WERI-Rb-1 (cell line): ENCODE measurements at regions not wholly inside any gene's neighbourhood (a gene's known extent, or its start where the extent isn't known, plus 50 kb on each side); places are given as distances from the start of the nearest gene placed in this dataset.
"Not testable (repeated sequence)": the region's sequence is repeated elsewhere in the genome, so short reads cannot be mapped to it uniquely, and the experiment has no call there.

Experiments
- DNase-seq: peaks from one replicate; pipeline ENCODE4 v3.0.0-alpha.2; 2020
- H3K27ac ChIP-seq: fragments of 250-450 bp; sonication (Bioruptor Pico); 2 replicates; pipeline ENCODE4 v1.5.1; 2020; ENCODE audit warnings: mild to moderate bottlenecking, moderate library complexity
- H3K27me3 ChIP-seq: fragments of 250-450 bp; sonication (Bioruptor Pico); 2 replicates; pipeline ENCODE4 v1.5.1; 2021; ENCODE audit warnings: mild to moderate bottlenecking, low read depth, moderate library complexity; ENCODE audit not compliant: insufficient read depth, severe bottlenecking
- H3K36me3 ChIP-seq: fragments of 250-450 bp; sonication (Bioruptor Pico); 2 replicates; pipeline ENCODE4 v1.5.1; 2020; ENCODE audit warnings: mild to moderate bottlenecking, moderate library complexity
- H3K4me3 ChIP-seq: 2 replicates; pipeline ENCODE4 v1.5.1; 2011; ENCODE audit warnings: low read depth, mild to moderate bottlenecking, control low read depth, low read length
- H3K9me3 ChIP-seq: fragments of 250-450 bp; sonication (Bioruptor Pico); 2 replicates; pipeline ENCODE4 v1.5.1; 2021; ENCODE audit warnings: mild to moderate bottlenecking, moderate library complexity; ENCODE audit not compliant: severe bottlenecking
- TF ChIP-seq, protein P1 (sequence below): IDR thresholded peaks from 2 replicates; pipeline ENCODE4 v1.5.1; 2011; ENCODE audit warnings: low read depth, mild to moderate bottlenecking, control low read depth, inconsistent platforms, low read length

DNA sequence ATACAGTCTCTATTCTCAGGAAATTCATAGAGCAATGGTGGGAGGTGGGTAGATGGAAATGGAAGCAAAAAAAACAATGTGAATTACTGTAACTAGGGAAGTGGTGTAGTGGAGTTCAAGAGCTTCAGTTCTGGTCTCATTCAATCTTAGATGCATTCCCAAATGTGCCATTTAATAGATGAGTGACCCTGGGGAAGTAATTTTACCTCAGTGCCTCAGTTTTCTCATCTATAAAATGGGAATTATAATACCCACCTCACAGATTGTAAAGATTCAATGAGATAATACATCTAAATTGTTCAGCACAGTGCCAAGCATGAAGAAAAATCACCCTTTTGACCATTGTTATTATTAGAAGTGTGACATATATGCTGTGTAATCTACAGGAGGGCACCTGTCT, 173.1 kb downstream of the SLC38A4 start:
- Histone ChIP-seq H3K9me3 (no peaks in the 10 kb centered on the region), H3K27me3 (no peaks in the 10 kb centered on the region), H3K36me3 (no peaks in the 10 kb centered on the region), H3K4me3 (no peak overlapping the region), H3K27ac (no peak overlapping the region)
- DNase-seq, result no peak
- TF ChIP-seq, protein P1, sequence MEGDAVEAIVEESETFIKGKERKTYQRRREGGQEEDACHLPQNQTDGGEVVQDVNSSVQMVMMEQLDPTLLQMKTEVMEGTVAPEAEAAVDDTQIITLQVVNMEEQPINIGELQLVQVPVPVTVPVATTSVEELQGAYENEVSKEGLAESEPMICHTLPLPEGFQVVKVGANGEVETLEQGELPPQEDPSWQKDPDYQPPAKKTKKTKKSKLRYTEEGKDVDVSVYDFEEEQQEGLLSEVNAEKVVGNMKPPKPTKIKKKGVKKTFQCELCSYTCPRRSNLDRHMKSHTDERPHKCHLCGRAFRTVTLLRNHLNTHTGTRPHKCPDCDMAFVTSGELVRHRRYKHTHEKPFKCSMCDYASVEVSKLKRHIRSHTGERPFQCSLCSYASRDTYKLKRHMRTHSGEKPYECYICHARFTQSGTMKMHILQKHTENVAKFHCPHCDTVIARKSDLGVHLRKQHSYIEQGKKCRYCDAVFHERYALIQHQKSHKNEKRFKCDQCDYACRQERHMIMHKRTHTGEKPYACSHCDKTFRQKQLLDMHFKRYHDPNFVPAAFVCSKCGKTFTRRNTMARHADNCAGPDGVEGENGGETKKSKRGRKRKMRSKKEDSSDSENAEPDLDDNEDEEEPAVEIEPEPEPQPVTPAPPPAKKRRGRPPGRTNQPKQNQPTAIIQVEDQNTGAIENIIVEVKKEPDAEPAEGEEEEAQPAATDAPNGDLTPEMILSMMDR, result no peak

DNA sequence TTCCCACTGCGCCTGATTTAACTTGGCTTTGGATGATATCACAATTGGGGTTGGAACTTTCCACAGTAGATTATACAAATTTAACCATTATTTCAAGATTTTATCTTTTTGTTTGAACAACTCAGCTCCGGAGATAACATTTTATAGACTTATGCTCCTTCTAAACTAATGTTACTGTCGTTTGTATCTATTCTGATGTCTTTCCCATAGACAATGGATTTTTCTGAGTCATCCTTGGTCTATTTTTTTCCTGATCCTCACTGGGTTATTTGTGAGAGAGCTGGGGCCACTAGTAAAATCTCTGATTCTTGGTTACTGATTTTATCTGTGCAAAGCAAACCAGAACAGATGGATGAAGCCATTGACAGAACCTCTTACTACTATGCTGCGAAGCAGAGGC, 175.1 kb downstream of the SLC38A4 start:
- Histone ChIP-seq H3K4me3 (no peak overlapping the region), H3K9me3 (no peaks in the 10 kb centered on the region), H3K27me3 (no peaks in the 10 kb centered on the region), H3K27ac (no peak overlapping the region), H3K36me3 (no peaks in the 10 kb centered on the region)
- no peak for DNase-seq
- TF ChIP-seq, protein P1, result no peak

DNA sequence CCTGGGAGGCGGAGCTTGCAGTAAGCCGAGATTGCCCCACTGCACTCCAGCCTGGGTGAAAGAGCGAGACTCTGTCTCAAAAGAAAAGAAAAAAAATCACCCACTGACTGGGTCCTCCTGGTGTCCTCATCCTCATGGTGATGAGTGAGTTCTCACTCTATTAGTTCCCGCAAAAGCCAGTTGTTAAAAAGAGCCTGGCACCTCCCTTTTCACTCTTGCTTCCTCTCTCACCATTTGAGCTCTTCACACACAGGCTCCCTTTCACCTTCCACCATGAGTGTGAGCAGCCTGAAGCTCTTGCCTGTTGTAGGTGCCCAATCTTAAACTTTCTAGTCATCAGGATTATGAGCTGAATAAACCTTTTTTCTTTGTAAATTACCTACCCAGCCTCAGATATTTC, 176.4 kb downstream of the SLC38A4 start:
- Histone ChIP-seq H3K27ac (no peak overlapping the region), H3K36me3 (no peaks in the 10 kb centered on the region), H3K27me3 (no peaks in the 10 kb centered on the region), H3K4me3 (no peak overlapping the region), H3K9me3 (no peaks in the 10 kb centered on the region)
- no peak for DNase-seq
- TF ChIP-seq, protein P1, result no peak

DNA sequence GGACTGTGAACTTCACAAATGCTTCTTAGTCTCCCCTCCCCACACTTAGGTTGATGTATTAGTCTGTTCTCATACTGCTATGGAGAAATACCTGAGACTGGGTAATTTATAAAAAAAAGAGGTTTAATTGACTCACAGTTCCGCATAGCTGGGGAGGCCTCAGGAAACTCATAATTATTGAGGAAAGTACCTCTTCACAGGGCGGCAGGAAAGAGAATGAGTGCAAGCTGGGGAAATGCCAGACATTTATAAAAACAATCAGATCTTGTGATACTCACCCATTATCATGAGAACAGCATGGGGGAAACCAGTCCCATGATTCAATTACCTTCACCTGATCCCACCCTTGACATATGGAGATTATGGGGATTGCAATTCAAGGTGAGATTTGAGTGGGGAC, 178.8 kb downstream of the SLC38A4 start:
- Histone ChIP-seq H3K27me3 (no peaks in the 10 kb centered on the region), H3K9me3 (no peaks in the 10 kb centered on the region)
- DNase-seq, result no peak

DNA sequence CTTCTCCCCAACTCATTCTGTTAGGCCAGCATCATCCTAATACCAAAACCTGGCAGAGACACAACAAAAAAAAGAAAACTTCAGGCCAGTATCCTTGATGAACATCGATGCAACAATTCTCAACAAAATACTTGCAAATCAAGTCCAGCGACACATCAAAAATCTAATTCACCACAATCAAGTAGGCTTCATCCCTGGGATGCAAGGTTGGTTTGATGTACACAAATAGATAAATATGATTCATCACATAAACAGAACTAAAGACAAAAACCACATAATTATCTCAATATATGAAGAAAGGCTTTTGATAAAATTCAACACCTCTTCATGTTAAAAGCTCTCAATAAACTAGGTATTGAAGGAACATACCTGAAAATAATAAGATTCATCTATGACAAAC, 184.1 kb downstream of the SLC38A4 start:
- not testable (repeated sequence) for H3K36me3 ChIP-seq, DNase-seq

More for the DNA sequence above, 178.8 kb downstream of the SLC38A4 start:
- Histone ChIP-seq H3K27ac (no peak overlapping the region), H3K36me3 (no peaks in the 10 kb centered on the region), H3K4me3 (no peak overlapping the region)
- TF ChIP-seq, protein P1, result no peak

DNA sequence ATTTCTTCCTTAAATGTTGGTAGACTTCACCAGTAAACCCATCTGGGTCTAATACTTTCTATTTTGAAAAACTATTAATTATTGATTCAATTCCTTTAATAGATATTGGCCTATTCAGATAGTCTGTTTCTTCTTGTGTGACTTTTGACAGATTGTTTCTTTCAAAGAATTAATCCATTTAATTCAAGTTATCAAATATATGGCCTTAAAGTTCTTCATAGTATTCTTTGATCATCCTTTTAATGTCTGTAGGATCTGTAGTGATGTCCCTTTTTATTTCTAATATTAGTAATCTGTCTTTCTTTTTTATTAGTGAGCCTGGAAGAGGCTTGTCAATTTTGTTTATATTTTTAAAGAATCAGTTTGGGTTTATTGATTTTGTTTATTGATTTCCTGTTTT, 190.0 kb downstream of the SLC38A4 start:
- no peak overlapping the region for H3K27ac ChIP-seq
- TF ChIP-seq, protein P1, result no peak
- no peak for DNase-seq
- H3K36me3 ChIP-seq, result no peaks in the 10 kb centered on the region
- H3K4me3 ChIP-seq, result no peak overlapping the region
- no peaks in the 10 kb centered on the region for H3K27me3 ChIP-seq
- no peaks in the 10 kb centered on the region for H3K9me3 ChIP-seq

More for the DNA sequence above, 184.1 kb downstream of the SLC38A4 start:
- not testable (repeated sequence) for H3K27ac ChIP-seq, H3K4me3 ChIP-seq, H3K27me3 ChIP-seq, H3K9me3 ChIP-seq
